Panc1 (cell line): ENCODE measurements at regions not wholly inside any gene's neighbourhood (a gene's known extent, or its start where the extent isn't known, plus 50 kb on each side); places are given as distances from the start of the nearest gene placed in this dataset.

Source experiments
- POLR2AphosphoS5 ChIP-seq: IDR thresholded peaks from 2 replicates; pipeline ENCODE4 v1.6.1; 2012; ENCODE audit warnings: mild to moderate bottlenecking, low read depth, low read length, moderate library complexity
- TCF7L2 ChIP-seq: IDR thresholded peaks from 2 replicates; pipeline ENCODE4 v1.6.1; 2011; ENCODE audit warnings: mild to moderate bottlenecking, low read depth, low read length, inconsistent platforms
- TF ChIP-seq, protein P1 (sequence below): fragments of 450-650 bp; IDR thresholded peaks from 2 replicates; pipeline ENCODE4 v1.5.1; 2017; ENCODE audit warnings: mild to moderate bottlenecking

GRCh38 chr5:40347981-40348725 lies 331.6 kb upstream of the PTGER4 start:
- TF ChIP-seq, protein P1, sequence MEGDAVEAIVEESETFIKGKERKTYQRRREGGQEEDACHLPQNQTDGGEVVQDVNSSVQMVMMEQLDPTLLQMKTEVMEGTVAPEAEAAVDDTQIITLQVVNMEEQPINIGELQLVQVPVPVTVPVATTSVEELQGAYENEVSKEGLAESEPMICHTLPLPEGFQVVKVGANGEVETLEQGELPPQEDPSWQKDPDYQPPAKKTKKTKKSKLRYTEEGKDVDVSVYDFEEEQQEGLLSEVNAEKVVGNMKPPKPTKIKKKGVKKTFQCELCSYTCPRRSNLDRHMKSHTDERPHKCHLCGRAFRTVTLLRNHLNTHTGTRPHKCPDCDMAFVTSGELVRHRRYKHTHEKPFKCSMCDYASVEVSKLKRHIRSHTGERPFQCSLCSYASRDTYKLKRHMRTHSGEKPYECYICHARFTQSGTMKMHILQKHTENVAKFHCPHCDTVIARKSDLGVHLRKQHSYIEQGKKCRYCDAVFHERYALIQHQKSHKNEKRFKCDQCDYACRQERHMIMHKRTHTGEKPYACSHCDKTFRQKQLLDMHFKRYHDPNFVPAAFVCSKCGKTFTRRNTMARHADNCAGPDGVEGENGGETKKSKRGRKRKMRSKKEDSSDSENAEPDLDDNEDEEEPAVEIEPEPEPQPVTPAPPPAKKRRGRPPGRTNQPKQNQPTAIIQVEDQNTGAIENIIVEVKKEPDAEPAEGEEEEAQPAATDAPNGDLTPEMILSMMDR = no peak
- no peak for TF ChIP-seq POLR2AphosphoS5
- no peak for TF ChIP-seq TCF7L2
